T-helper 22 cell (primary cell): ENCODE measurements at regions not wholly inside any gene's neighbourhood (a gene's known extent, or its start where the extent isn't known, plus 50 kb on each side); places are given as distances from the start of the nearest gene placed in this dataset.
"Not testable (repeated sequence)": the region's sequence is repeated elsewhere in the genome, so short reads cannot be mapped to it uniquely, and the experiment has no call there.

Experiments
- DNase-seq: peaks from one replicate; pipeline ENCODE4 v3.0.0-alpha.2; 2020; ENCODE audit warnings: low read depth

DNA sequence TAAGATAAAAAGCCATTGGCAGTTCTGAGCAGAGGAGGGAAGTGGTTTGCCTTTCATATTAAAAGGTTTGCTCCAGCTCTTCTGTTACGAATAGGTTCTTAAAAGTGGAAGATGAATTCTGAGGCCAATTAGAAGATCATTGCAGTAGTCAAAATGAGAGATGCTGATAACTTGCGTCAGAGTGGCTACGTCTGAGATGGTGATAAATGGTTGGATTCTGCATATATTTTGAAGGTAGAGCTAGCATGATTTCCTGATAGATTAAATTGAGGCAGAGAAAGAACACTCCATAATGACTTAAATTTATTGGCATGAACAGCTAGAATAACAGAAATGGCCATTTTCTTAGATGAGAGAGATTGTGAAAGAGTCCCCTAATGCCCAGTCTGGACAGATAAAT is 652.6 kb downstream of the DACH1 start:
- DNase-seq = no peak

DNA sequence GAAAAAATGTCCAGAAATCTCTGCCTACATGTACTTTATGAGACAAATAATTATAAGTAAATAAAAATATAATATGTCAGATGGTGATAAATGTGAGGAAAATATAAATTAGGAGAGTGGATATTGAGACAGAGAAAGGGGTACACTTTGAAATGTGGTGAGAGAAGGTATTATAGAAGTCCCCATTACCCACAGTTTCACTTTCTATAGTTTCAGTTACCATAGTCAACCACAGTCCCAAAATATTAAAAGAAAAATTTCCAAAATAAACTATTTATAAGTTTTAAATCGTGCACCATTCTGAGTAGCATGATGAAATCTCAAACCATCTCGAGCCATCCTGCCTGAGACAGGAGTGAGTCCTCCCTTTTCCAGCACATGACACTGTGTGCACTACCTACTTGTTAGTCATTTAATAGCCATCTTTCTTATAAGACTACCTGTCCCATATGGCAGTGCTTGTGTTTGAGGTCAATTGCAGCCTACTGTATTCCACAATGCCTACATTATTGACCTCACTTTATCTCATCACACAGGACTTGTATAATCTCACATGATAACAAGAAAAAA is 653.7 kb downstream of the DACH1 start:
- no peak for DNase-seq

DNA sequence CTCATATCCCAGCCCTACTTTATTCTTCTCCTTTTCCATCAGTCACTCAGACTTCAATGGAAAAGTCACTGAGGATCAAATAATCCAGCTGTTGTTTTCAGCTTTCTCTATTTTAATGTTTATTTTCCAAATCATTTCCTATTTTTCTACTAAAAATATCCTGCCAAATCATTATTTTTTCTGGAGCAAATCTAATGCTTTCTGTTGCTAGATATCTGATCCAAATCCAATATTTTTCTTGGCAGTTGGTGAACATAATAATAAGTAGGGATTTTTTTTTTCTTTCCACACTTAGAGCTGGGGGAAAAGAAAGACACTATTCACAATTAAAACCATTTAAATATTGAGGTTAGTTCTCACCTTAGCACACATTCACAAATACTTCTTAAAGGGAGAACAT is 656.1 kb downstream of the DACH1 start:
- DNase-seq = no peak

DNA sequence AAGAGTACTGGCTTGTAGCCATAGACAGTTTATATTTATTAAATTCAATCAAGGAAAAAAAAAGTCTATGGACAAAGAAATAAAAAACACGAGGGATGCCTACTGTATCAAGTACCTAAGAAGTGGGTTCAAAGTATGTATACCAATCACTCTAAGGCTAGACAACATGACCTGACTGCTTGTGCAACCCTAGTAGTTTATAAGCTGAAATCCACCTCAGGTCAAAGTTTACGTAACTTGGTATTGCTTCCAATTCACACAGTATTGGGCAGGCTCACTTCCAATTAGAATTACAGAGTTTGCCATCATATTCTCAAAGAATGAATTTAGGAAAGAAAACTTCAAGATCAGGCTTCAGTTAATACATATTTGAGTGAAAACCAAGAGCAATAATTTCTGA is 657.8 kb downstream of the DACH1 start:
- DNase-seq = no peak

DNA sequence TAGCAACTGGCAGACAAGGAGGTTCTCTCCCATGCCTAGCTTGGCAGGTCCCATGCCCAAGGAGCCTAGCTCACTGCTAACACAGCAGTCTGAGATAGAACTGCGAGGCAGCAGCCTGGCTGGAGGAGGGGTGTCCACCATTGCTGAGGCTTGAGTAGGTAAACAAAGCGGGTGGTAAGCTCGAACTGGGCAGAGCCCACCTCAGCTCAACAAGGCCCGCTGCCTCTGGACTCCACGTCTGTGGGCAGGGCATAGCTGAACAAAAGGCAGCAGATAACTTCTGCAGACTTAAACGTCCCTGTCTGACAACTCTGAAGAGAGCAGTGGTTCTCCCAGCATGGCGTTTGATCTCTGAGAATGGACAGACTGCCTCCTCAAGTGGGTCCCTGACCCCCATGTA is 682.4 kb downstream of the DACH1 start:
- DNase-seq = not testable (repeated sequence)

DNA sequence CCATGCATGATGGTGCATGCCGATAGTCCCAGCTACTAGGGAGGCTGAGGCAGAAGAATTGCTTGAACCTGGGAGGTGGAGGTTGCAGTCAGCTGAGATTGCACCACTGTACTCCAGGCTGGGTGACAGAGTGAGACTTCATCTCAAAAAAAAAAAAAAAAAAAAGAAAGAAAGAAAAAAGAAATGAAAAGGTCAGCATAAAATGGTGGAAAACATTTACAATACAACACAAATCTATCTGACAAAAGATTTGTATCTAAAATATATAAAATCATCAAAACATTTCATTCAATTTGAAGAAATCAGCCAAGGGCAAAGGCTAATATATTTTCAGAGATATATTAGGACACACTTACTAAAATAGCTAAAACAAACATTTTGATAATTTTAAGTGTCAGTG is 683.7 kb downstream of the DACH1 start:
- not testable (repeated sequence) for DNase-seq

DNA sequence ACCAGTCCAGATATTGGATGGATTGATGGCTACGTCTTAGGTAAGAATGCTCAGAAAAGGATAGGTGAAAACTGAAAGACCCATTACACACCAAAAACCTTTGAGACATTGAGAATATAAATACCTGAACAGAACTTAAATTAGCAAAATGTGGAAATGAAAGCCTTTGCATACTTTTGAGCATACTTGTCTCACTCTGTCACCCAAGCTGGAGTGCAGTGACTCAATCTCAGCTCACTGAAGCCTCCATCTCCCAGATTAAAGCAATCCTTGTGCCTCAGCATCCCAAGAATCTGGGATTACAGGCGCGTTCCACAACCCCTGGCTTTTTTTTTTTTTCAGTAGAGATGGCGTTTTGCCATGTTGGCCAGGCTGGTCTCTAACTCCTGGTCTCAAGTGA is 695.3 kb downstream of the DACH1 start:
- DNase-seq = no peak

DNA sequence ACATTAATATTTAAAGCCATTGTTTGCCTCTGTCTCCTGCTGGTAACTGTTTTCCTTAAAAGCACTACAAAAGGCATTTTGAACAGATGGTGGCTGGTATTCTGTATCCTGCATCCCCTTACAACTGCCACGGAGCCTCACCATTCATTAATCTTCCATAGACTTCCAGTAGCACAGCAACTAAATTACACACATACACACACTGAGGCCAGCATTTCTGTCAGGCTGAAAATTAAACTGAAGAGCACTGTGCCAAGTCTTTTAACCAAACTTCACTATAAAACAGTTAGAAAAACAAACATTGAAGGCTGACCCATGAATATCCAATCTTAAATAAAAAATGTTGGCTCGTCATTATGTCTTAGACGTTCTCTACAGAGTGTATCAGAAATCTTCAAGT is 697.8 kb downstream of the DACH1 start:
- no peak for DNase-seq

DNA sequence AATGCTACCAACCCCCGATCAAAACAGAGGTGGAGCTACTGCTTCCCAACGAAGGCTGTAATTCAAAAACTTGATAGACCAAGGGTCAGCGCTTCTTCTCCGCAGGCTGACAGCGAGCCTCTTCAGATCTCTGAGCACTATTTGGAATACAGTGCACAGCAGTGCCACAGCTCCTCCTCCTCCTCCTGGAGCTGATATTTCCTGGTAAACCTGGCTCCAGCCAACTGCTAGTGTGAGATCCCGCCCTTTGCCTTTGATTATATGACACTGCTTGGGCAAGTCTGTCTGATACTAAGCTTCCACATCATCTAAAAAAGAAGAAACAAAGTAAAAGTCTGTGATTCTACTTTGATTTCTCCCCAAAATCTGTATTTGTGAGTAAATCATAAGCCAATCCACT is 710.5 kb downstream of the DACH1 start:
- no peak for DNase-seq

DNA sequence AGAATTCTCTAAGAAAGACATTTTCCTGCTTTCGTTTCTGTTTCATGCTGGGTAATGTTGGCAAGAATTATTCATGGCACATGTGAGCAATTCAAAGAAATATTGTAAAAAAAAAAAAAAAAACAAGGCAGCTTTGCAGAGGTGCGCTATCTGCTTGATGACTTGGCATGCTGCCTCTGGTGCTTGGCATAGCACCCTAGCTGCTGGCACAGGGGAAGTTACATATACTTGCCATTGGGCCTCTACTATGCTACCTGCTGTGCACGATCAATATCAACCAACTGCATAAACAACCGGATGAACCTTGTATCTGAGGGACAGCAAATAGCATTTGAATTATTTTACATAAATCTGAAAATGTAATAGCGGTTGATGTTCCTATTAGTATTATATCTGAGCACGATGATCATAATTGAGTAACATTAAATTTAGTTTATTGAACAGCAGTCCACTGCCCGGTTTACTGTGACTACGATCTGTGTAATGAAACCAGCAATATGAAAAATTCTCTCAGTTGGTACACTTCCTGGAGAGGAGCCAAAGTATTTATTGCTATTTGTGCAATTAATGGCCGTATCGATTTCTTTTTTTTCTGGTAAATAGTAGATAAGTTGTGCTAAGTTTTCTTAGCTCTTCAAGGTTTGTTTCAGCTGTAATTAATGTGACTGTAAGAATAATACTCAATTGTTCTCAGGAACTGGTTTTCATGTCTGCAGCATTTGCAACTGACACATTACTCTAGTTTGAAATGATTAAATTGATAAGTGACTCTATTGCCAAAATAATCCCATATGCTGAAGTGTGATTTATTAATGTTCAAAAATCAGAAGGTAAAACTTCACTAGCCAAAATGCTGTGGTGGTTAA is 717.3 kb downstream of the DACH1 start:
- DNase-seq = no peak

DNA sequence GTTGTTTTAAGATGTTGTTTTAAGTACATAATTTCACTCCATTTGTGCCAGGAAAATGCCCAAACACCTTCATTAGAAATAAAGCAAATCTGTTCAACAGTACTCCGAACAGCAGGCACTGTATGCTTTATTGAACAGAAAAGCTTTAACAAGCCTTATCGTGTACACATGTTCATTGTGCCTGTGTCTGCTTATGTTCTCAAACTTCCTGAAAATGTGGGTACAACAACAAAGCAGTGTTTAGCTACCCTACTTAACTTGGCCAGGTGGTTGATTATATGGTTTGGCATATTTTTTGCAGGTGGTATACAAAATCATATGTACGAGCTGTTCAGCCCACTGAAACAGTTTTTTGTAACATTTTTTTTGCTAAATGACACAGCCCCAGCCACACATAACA is 718.0 kb downstream of the DACH1 start:
- no peak for DNase-seq

DNA sequence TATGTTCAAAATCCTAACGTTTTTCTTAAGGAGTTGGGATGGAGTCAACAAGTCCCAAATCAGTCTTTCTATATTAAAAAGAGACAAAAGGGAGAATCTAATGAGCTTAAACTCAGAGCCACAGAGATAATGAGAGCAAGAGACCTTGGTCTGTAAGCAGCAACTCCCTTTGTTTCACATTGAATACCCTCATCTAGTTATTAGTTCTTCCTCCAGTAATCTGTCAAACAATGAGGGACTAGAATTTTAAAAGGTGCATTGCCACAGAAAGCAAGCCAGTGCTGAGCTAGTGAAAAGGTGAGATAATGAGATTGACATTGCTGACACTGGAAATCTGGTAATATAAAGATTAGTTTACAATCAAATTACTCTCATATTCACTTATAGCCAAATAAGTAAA is 718.6 kb downstream of the DACH1 start:
- no peak for DNase-seq

DNA sequence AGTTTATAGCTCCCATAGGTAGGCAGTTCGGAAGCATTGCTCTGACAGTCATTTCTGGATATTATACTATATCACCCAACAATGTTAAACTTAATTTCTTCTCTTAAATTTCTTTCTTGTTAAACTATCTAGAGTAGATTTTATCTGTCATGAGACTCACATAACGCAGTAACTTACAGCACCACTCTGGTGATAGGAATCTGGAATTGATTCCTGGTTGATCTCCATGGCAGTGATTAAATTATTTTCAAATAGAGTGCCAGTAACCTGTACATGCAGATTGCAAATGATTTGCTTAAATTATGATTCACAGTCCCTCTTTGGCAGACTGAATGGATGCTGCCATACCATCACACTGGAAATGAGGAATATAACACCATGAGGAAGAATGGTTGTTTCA is 722.1 kb downstream of the DACH1 start:
- no peak for DNase-seq

DNA sequence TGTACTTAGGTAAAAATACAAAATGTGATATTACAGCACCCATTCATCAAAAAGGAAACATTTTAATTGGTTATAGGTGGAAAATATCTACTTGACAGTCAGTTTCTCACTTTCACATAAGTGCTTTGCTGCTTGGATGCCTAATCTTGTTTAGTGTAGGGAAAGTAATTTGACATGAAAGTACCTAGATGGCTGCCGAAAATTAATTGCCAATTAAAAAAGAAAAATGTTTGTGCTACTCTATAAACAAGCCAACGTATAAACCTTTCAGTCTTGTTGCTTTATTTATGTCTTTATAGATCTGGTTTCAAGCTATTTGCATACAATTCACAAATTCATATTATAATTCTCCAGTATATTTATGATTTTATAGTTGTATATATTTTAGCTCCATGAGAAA is 729.9 kb downstream of the DACH1 start:
- no peak for DNase-seq

DNA sequence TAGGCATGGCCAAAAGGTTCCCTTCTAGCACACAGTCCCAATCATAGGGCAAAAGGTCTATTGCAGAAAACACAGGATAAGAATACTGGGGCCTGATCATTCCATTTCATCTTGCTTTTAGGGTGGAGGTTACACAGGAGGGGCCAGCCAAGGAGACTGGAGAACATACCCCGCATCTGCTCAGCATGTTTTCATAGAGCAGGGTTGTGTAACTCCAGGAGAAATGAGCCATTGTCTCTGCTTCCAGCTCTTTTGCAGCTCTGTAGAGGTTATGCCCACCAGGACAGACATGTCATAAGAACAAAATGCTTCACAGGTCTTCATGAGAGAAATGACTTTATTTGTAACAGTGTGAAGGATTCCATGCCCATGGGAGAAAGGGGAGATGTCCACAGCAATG is 742.8 kb downstream of the DACH1 start:
- DNase-seq = no peak

DNA sequence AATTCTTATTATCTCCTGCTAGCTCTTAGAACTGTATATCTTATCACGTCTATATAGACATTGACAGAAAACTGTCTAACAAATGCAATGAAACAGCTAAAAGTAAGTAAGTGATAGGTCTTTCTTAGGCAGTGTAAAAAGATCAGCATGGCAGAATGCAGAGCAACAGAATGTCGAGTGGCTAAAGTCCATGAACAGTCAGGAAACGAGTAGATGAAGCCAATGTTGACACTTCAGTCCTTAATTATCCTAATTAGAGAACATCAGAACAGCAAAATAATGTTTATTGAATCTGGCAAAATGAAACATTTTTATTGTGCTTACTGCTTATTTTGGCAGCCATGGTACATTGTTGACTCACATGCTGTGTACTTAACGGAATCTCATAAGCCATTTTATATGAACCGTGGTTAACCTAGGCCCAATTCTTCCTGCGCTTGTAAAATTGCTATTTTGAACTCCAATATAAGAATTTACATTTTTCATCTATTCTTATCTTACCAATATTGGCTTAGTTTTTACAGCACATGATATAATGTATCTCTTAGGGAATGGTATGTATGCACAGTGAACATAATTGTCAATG is 748.1 kb downstream of the DACH1 start:
- no peak for DNase-seq

DNA sequence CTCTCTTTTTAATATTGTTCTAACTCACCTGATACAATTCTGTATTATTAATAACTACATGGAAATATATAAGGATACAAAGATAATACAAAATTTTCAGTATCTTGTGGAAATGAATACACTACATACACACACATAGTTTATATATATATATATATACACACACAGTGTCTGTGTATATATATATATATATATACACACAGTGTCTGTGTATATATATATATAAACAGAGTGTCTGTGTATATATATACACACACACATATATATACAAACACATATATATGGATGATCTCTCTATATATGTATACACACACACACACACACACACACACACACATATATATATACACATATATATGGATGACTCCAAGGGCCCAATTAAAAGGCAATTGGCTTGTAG is 749.1 kb downstream of the DACH1 start:
- no peak for DNase-seq

DNA sequence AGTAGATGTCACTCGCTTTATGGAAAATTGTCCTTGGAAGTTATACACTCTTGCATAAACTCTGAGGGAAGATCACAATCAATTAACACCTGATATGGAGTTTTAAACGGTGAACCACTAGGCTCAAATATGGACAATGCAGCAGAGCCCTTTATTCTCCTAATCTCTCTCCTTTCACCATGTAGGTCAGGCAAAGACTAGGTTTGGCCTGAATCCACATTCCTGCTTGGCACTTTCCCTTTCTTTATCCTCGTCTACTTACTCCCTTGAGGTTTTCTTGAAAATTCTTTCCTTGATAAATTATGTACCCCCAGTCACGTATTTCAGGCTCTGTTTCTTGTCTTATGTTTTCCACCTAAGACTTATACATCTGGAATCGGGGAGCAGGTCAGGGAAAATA is 751.7 kb downstream of the DACH1 start:
- DNase-seq = no peak

DNA sequence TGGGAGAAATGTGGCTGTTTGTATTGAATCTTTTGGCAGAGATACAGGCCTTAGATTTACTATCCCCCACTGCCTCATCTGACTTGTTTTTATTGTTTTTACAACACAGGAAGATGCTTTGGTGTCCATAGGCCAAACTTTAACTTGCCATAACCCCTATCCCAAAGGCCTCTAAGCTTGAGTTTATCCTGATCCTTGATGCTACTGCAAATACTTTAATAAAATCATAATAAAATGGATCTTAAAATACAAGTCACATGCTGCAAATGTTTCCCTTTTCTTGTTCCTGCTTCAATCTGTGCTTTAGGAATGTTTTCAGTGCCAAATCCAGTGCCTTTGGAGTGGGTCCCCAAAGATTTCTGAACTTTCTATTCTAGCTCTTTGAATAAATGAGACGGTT is 770.6 kb downstream of the DACH1 start:
- no peak for DNase-seq

DNA sequence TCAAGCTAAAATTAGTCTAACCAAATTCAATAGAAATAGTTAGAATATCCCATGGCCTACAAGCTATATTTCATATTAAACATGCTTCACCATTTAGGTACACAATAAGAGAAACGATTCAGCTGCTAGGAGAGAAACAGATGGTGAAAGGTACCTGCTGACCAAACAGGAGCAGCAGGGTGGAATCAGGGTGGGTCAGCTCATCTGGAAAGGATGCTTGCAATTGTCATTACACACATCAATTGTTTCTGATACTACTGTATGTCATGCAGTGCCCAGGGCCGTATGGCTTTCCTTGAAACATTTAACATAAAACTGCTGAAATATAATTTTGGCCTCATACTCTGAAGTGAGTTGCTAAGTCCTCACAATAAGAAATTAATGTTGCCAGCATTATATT is 776.0 kb downstream of the DACH1 start:
- no peak for DNase-seq

DNA sequence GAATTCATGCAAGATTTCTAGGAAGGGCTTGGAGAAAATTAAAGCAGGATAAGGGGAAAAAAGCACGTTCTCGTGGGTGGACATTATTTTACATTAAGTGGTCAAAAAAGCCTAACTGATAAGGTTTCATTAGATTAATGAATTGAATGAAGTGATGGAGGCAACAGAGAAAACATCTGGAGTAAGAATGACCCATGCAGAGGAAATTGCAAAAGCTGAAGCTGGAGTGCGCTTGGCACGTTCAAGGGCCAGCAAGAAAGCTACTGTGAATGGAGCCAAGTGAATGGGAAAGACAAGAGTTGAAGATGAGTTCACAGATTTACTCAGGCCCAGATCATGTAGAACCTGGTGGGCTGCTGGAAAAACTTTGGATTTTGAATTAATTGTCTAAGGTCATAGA is 777.9 kb downstream of the DACH1 start:
- no peak for DNase-seq

DNA sequence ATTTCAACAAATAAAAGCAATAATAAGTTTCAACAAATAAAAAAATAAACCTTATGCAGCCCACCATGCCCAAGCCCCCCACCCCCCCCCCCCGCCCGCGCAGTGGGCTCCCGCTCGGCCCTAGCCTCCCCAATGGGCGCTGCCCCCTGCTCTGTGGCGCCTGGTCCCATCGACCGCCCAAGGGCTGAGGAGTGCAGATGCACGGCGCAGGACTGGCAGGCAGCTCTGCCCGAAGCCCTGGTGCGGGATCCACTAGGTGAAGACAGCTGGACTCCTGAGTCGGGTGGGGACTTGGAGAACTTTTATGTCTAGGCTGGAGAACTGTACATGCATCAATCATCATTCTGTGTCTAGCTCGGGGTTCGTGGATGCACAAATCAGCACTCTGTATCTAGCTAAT is 779.6 kb downstream of the DACH1 start:
- DNase-seq = no peak

DNA sequence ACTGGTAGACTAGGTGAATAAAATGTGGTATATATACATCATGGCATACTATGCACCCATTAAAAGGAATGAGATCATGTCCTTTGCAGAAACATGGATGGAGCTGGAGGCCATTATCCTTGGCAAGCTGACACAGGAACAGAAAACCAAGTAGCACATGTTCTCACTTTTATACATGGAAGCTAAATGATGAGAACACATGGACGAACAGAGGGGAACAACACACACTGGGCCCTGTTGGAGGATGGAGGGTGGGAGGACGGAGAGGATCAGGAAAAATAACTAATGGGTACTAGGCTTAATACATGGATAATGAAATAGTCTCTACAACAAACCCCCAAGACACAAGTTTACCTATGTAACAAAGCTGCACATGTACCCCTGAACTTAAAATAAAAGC is 780.0 kb downstream of the DACH1 start:
- no peak for DNase-seq

DNA sequence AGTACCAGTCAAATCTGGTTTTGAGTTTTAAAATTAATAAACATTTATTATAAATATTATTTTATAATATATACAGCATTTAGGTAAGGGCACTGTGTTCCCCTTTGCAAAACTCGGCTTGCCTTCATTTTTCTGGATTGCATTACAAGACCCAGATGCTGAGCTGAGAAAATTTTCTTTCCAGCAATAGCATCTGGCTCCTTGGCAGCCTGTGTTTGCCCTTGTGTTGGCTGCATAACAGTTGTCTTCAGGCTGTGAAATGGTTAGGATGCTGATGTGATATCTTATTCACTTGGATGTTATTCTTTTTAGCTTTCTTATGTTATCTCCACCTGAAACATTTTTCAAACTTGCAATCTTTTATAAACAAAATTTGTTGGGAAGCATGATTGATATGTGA is 784.4 kb downstream of the DACH1 start:
- DNase-seq = no peak
